ENCODE measurements at regions not wholly inside any gene's neighbourhood (a gene's known extent, or its start where the extent isn't known, plus 50 kb on each side); places are given as distances from the start of the nearest gene placed in this dataset.

- TF ChIP-seq MAX (CRISPR knock-in tag; IDR thresholded peaks at IDR 0.05) = no peak
- TF ChIP-seq MYBL2 (CRISPR knock-in tag; IDR thresholded peaks at IDR 0.05) = no peak
- TF ChIP-seq CTCF (IDR thresholded peaks at IDR 0.05) = no peak
- TF ChIP-seq, protein P1, sequence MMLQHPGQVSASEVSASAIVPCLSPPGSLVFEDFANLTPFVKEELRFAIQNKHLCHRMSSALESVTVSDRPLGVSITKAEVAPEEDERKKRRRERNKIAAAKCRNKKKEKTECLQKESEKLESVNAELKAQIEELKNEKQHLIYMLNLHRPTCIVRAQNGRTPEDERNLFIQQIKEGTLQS (CRISPR knock-in tag; conservative IDR thresholded peaks at IDR 0.05) = no peak
- TF ChIP-seq ZNF138 (CRISPR knock-in tag; conservative IDR thresholded peaks at IDR 0.05) = no peak
- TF ChIP-seq, protein P2, sequence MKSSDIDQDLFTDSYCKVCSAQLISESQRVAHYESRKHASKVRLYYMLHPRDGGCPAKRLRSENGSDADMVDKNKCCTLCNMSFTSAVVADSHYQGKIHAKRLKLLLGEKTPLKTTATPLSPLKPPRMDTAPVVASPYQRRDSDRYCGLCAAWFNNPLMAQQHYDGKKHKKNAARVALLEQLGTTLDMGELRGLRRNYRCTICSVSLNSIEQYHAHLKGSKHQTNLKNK (CRISPR knock-in tag; IDR thresholded peaks at IDR 0.05) = no peak
- no peak for TF ChIP-seq SP1 (CRISPR knock-in tag; conservative IDR thresholded peaks at IDR 0.05)
- TF ChIP-seq TCF7 (CRISPR knock-in tag; IDR thresholded peaks at IDR 0.05; ENCODE audit: low read depth) = no peak
These were observed 726.8 kb upstream of the GCFC2 start for GRCh38 chr2:76437564-76437963.
